ENCODE measurements at regions not wholly inside any gene's neighbourhood (a gene's known extent, or its start where the extent isn't known, plus 50 kb on each side); places are given as distances from the start of the nearest gene placed in this dataset.
"Not testable (repeated sequence)": the region's sequence is repeated elsewhere in the genome, so short reads cannot be mapped to it uniquely, and the experiment has no call there.

DNA sequence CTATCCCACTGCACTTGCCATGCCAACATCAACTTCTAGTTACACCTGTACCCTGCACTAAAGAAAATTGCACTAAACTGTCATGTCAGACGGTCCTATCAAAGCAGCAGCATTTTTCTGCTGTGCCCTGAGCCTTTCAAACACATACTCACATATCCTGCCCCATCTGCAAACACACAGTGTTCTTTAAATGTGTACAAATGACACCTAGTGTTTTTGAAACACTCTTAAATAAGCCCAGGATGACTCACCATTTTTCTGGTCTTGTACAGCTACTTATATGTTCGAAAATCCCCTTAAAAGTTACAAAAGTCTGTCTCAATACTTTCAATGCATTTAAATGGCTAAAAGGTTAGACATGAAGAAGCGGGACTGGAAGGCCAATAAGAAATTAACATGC lies 346.7 kb upstream of the PPARGC1A start:
- FAIRE-seq = no peak

DNA sequence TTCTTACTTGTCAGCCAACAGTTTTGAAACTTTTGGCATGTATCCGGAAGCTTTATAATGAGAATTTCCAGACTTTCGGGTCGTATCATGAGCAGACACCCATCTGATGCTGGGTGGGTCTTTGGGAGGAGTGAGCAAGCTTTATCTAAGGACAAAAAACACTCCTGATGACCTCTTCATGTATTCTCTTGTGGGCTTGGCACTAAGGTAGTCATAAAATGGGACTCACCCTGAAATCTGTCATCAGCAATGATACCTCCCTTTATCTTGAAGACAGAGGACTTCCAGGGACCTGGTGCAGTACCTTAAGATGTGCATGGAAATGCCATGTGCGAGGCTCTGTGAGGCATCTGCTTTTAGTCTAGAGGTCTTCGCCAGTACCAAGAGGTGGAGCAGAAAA lies 346.3 kb upstream of the PPARGC1A start:
- FAIRE-seq = no peak

DNA sequence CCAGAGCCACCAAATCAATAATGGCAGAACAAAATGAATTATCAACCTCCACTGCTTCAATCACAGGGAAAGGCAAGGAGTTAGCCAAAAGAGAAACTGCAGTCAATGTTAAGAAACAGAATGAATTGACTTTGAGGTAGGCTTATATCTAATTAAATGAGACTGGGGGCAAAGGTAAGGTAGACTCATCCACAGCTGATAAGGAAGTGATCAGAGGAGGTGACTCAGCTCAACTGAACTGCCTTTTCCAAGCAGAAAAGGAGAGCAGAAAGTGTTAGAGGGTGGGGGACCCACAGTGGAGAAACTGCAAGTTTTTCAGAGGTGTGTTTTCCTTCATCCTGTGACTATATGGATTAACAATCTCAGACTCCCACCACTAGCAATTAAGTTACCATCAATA lies 345.8 kb upstream of the PPARGC1A start:
- FAIRE-seq = no peak

DNA sequence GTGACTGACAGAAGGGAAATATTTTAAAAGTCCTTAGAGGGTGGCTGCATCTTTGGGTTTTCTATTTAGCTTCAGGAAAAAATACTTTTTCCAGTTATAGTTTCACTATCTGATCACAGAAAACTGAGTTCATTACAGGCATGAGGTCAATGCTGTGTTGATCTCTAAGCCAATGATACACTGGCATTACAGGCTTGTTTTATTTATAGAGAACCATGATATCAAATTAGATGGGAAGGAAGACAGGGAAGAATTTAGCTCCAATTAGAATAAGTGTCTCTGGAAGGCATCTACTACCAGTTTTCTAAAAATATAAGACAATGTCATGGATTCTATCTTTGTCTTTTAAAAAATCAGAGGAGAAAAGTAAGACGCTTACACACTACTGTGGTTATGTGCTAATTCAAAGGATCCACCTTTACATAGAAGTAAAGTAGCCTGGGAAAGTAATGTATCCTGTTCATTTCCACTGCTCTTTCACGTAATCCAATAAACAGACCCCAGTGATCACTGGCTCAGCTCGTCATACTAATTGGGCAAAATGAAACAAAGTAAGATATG lies 344.5 kb upstream of the PPARGC1A start:
- no peak for FAIRE-seq

DNA sequence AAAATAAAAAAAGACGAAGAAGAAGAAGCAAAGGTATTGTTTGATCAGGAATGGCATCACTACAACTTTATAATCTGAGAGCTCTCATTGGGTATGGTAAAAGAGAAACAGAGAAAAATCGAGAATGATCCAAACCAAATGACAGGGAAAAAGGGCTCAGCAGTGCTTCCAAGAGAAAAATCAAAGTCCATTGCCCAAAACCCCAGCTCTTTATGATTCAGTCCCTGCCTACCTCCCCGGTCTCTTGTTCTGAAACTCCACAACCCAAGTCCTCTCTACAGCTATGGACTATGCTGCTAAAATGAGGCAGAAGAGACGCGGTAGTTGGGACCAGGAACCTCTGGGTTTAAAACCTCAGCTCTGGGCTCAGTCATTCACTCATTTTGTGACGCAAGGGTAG lies 341.1 kb upstream of the PPARGC1A start:
- FAIRE-seq = no peak

DNA sequence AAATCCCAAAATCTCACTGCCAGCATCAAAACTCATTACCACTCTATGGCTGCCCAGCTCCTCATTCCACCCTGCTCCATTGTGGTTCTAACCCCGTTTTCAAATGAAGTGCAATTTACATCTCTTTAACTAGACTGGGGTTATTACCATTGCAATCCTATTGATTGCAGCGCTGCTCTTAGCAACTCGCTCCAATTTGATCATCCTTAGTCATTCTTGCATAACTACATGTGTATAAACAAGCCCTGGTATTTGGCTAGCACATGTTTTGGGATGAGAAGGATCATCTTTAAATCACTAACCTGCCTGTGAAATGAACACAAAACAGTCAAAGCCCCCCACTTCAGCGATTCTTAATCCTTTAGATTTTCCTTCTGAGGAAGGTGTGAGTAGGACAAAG lies 340.1 kb upstream of the PPARGC1A start:
- no peak for FAIRE-seq

DNA sequence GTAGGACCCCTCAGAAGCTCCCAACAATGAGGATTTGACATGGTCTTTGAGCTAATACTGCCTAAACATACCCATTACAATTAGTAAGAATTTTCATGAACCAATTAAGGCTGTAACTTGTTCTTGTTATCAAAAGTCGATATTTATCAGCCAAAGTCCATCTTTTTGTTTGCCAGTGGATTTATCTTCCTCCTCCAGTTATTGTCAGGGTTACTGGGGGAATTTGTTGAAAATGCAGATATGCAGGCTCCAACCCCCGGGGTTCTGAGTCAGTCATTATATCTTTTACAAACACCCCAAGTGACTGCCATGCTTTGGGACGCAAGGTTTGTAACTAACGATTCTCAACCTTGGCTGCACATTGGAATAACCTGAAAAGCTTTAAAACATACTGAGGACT lies 338.8 kb upstream of the PPARGC1A start:
- no peak for FAIRE-seq

DNA sequence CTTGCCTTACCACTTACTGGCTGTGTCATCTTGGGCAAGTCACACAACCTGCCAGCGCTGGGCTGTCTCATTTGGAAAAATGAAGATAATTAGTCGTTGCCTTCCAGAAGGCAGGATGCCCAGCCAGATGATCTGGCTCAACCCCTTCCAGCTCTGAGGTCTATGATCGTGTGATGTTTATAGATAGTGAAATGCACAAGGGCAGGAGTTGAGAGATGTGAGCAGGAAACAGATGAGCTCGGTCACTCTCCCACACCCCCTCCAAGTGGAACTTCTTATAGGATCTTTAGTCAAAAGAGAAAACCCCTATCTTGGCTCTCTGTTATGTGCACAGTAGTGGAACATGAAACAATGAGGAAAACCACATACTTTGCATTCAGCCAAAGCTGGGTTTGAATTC lies 336.8 kb upstream of the PPARGC1A start:
- no peak for FAIRE-seq

DNA sequence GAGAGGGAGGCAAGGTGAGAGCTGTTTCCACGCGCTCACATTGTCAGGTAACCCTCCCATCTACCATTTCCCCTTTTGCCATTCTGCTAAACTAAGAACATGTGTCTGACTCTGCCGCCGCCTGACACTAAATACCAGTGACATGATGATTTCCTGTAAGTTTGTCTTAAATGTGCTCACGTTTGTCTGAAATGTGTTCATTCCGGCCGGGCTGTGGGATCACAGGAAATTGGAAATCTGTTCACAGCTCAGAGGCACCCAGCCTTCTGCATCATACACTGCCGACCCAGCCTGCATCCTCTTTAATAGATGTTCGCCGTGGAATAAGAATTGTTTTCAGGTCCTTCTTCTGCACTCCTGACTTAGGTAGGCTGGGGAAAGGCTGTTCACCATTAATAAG lies 336.2 kb upstream of the PPARGC1A start:
- no peak for FAIRE-seq

DNA sequence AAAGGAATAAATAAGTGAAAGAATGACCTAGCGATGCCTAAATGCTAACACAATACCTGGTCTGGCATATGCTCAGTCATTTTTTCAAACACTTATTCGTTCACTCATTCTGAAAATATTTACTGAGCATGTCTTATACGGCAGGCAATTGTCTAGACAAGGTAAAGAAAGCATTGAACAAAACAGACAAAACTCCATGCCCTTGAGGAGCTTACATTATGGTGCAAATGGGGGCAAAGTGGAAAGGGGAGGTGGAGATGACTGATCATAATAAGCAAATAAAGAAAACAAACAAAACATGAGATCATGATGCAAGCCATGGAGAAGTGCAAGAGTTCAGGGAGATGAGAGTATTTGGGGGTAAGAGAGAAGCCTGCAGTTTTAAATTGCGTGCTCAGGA lies 334.6 kb upstream of the PPARGC1A start:
- FAIRE-seq = no peak

DNA sequence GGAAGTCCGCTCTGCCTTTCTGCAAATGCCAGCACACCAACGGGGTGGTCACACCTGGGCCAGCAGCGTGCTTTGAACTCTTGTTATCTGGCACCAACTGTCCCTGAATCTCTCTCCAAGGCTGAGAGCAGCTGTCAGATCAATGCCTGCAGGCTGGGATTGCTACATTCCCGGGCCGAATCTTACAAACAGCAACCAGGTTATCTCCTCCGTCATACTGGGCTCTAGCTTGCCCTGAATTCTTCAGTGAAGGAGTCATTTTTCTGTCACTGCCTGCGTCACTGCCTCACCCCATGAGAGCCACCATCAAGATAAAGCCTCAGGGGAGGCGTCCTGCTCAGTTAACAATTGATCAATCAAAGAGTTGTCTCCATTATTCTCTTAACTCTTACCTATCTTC lies 329.4 kb upstream of the PPARGC1A start:
- no peak for FAIRE-seq

DNA sequence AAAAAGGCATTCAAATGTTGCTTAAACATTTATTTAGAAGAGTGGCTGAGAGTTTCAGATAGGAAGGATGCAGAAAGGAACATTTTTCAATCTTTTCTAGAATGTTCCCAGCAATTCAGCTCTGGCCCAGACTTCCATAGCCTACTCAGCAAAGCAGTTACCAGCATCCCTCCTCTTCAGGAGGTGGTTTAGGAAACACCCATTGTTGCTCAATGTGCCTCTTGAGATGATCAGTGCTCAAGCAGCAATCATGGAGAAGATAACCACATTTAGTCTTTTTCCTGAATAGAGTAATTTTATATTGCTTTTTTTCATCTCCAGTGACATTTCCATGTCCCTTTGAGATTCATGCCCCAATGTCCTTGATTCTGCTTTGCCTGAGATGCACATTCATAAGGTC lies 328.7 kb upstream of the PPARGC1A start:
- no peak for FAIRE-seq

DNA sequence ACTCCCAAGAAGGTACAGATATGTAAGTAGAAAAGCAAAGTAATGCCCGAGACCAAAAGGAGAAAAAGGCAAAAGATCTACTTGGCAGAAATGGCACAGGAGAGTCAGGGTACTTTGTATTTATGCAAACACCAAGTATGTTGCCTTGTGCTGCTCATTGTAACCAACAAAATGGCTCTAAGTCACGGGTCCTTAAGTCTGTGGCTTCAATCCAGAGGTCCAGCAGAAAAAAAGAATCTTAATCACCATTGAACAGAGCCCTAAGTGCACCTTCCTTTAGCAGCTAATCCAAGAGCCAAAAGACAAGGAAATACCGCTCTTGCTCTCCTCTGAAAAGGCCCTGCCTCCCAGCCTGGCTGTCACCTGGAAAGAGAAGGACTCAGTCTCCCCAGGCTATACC lies 324.9 kb upstream of the PPARGC1A start:
- FAIRE-seq = no peak

DNA sequence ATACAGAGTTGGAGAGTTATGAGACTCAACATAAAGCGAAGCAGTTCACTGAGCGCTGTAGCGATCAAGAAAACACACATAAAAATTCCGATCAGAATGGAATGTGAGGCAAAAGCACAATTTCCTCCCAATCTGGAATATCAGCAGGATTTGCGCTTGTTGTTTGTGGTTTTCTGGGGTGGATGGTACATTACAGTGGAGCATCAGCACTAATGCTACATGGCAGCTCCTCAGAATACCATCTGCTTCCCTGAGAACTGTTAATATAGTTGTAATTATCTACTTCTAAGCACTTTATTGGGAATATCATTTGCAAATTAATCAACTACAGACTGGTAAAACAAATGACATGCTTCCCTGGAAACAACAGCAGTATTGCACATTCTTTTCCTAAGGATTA lies 324.1 kb upstream of the PPARGC1A start:
- no peak for FAIRE-seq

DNA sequence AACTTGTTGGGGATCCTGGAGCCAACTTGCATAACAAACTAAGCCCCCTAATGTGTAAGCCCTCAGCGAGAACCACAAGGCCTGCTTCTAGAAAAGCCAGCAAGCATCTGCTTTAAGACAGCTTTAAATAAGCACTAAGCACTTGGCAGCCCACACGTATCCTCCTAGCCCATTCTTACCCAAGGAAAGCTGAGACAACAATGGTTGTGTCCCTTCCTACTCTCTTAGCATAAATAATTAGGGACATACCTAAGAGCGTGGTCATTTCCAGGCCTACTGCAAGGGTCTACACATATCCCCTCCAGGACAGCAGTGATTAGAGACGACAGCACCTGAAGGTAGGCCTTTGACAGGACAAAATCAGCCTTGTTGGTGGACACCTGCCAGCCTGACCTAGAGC lies 322.8 kb upstream of the PPARGC1A start:
- no peak for FAIRE-seq

DNA sequence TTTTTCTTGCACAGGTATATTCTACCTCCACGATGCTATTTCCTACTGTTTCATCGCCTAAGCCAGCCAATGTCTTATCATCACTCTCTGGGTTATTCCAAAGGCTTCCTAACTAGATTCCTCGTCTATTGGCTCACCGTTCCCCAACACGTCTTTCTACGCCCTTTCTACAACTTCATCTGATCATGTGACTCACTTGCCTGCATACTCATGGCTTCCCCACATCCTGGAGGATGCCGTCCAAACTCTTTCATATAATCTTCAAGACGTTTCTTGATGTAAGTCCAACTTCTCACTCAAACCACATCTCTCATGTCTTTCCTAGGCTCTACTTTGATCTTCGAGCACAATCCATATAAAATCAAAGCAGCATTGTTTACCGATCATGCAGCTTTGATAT lies 322.0 kb upstream of the PPARGC1A start:
- FAIRE-seq = no peak

DNA sequence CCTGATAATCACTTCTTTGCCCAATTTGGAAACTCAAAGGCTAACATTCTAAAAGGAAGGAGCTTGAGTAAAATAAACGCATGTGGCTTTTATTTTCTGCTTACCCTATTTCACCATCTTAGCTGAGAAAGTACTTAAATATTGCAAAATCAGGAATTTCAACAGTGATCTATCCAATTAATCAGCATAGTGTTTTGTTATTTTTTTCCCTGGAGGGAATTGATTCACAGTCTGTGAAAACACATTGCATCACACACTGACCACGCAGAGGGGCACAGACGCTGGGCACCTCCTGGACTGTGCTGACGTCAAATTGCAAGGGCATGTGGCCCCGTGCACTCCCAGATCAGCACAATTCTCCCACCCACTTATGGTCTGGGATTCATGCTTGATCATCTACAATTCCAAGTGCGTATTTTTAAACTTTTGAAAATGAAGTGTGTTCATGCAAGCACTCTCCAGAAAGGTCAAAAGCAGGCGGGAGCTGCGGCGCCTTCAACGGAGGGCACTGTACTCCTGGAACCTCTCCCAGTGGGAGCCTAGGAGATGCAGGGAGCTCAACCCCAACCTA lies 320.6 kb upstream of the PPARGC1A start:
- FAIRE-seq = no peak

DNA sequence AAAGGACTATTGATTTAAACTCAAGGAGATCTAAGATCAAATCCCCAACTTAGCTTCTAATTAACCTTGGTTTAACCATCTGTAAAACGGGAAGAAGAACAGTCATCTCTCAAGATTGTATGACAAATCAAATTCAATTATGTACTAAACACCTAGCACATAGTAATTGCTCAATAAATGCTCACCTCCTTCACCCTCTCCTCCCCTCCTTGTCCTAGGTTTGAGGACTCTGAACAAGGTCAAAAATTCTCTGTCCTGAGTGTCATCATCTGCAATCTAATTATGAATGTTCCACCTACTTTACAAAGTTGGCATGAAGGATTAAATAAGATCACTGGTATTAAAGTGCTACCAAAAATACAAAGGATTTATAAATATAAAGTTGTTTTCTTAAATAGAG lies 320.1 kb upstream of the PPARGC1A start:
- FAIRE-seq = no peak

DNA sequence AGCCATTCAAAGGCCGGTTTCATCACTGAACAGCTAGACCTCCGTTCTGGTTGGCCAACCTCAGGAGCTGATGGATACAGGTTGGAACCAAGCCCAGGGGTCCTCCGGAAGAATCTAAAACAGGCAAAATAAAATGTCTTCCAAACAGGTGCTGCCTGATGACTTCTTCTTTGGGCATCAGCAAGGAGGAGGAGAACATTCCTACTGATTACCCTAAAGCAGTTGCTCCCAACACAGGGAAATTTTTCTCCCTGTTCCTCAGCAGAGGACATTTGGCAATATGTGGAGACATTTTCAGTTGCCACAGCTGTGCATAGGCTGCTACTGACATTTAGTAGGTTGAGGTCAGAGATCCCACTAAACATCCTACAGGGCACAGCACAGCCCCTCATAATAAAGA lies 319.3 kb upstream of the PPARGC1A start:
- FAIRE-seq = no peak

DNA sequence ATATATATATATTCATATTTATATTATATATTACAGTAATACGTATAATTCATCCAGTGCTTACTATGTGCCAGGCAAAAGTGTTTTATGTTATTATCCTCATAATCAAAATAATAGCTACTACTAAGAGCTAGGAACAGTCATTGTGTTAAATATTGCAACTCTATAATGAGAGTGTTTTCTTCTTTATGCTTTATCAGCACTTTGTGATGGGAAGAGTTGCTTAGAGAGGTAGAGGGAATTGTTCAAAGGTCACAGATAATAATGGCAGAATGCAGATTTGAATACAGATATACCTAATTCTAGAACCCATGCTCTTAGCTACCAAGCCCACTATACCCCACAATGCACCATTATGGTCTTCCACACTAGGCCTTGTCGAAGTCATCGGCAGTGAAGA lies 318.8 kb upstream of the PPARGC1A start:
- no peak for FAIRE-seq

DNA sequence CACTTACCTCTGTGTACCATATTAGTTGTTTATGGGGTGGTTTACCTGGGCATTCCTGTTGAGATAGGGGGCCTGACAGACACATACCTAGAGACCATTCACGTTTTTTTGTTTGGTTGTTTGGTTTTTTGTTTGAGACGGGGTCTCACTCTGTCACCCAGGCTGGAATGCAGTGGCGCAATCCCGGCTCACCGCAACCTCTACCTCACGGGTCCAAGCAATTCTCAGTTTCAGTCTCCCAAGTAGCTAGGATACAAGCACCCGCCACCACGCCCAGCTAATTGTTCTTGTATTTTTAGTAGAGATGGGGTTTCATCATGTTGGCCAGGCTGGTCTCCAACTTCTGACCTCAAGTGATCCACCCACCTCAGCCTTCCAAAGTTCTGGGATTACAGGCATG lies 314.9 kb upstream of the PPARGC1A start:
- FAIRE-seq = not testable (repeated sequence)

DNA sequence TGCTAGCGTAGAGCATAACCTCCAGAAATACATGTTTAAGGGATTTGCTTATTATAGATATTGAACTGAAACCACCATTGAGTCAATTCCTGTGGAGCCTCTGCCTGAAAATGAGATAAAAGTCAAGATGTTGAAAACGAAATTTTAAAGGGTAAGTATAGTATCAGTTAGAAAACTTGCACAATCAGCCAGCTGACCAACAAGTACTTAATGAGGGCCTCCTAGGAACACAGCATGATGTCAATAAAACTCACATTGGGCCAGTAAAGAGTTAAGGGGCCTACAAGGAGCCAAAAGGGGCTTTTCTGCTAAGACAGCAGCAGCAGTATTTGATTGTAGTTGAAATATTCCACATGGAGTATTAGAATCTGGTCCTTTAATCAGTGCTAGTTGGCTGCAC lies 314.1 kb upstream of the PPARGC1A start:
- FAIRE-seq = no peak

DNA sequence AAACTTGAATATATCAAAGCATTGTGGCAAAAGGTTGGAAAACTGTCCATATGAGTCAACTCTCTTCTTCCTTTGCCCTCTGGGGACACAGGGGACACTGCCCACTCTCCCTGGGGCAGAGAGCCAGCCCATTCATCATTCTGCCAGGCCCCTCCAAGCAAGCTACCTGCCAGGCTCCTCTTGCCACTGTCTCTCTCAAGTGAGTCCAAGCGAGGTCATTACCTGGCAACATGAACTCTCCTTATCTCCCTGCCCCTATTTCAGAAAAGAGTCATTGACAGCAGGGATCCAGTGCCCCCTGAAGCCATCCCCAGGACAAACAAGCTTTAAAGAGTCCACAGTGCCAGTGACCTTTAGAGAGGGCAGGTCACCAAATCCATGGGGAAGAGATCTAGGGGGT lies 312.7 kb upstream of the PPARGC1A start:
- FAIRE-seq = no peak

DNA sequence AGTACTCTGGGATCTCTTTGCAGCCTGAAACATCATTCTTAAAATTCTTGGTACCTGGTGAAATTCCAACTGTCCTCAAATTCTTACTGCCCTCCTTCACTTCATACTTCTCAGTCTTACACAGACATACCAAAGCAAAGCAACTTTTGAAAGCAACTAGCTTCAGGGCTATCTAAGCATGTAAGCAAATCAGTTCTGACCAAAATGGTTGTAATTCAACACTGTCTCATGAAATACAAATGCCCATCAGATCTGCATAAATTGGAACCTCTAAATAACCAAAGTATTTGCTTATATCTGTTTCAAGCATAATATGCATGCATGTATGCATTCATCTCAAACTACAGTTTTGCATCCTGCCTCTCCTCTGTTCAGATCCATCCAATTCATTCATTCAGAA lies 308.1 kb upstream of the PPARGC1A start:
- FAIRE-seq = no peak

DNA sequence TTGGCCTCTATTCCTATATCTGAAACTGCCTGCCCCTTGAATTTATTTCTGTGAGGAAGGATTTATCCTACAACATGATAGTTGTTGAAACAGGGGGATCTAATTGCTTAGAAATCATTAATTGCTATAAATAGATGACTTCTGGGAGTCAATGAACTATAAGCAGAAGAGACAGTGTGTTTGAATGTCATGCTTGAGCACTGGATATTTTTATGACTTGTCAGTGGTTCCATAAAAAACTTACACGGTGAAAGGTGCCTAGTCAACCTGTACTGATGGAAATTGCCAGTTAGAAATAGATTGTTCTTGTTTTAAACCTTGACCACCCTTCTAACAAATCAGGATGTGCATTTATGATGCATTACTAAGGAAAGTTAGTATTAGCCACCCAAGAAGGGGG lies 306.9 kb upstream of the PPARGC1A start:
- FAIRE-seq = no peak

All from TTC549 (cell line).